ENCODE measurements at regions not wholly inside any gene's neighbourhood (a gene's known extent, or its start where the extent isn't known, plus 50 kb on each side); places are given as distances from the start of the nearest gene placed in this dataset.

GRCh38 chr3:139120086-139121056, 75.7 kb upstream of the PRR23C start:
- no peaks in the 10 kb centered on the region for H3K36me3 ChIP-seq (ENCODE audit: control insufficient read depth in 2 of 2, insufficient read depth in 2 of 2, low read length in 1 of 2)
- ATAC-seq: peak; percentile 63
- in situ Hi-C loops (cut with MboI): no loop called here

More at GRCh38 chr3:139120086-139121056, 75.7 kb upstream of the PRR23C start:
- no peak overlapping the region for H3K4me3 ChIP-seq
- no TSS peak for BruUV-seq (replicated peaks)
- intact Hi-C loops (cut with micrococcal nuclease; ENCODE audit: unreplicated experiment): no loop called here
- H3K79me2 ChIP-seq (ENCODE audit: control insufficient read depth, insufficient read depth, low read length): no peaks in the 10 kb centered on the region
- H3K27me3 ChIP-seq (replicated peaks in 1 of 2; ENCODE audit: control insufficient read depth in 2 of 2, insufficient read depth in 2 of 2, low read length in 1 of 2): no peaks in the 10 kb centered on the region
- no peak for DNase-seq (ENCODE audit: low read depth, low spot score)
- no peak overlapping the region for H3K27ac ChIP-seq (ENCODE audit: control insufficient read depth, insufficient read depth)
- no peaks in the 10 kb centered on the region for H3K9me3 ChIP-seq (replicated peaks; ENCODE audit: control insufficient read depth, insufficient read depth, low read length)
- TF ChIP-seq RUNX3 (IDR thresholded peaks at IDR 0.05; ENCODE audit: low read length): no peak
- no peak for TF ChIP-seq CHD1 (IDR thresholded peaks at IDR 0.05; ENCODE audit: low read depth, low read length)
- TF ChIP-seq ASH2L (IDR thresholded peaks at IDR 0.05; ENCODE audit: borderline replicate concordance, low read depth): no peak
- TF ChIP-seq BMI1 (IDR thresholded peaks at IDR 0.05; ENCODE audit: borderline replicate concordance): no peak
- no peak for TF ChIP-seq DPF2 (IDR thresholded peaks at IDR 0.05)
- no peak for TF ChIP-seq USF2 (IDR thresholded peaks at IDR 0.05; ENCODE audit: borderline replicate concordance, low read depth, low read length)
- no peak for TF ChIP-seq IRF4 (IDR thresholded peaks at IDR 0.05; ENCODE audit: low read depth, low read length)
- H2AFZ ChIP-seq (ENCODE audit: control insufficient read depth, low read depth, low read length): no peak overlapping the region
- no peaks in the 10 kb centered on the region for H3K4me1 ChIP-seq (ENCODE audit: control insufficient read depth, insufficient read depth, low read length)
- SMC1A ChIA-PET (ENCODE audit: uncharacterized antibody, unreplicated experiment): interaction anchor here (1.4 kb wide), 1 partner anchor 8 kb away, joined by 5 read pairs; no protein-coding TSS in a partner anchor
- CTCF ChIA-PET: interaction anchor here (0.8 to 2.3 kb wide), 2 partner anchors 8 to 9 kb away, joined by 4 to 10 read pairs; no protein-coding TSS in a partner anchor
- H4K20me1 ChIP-seq (ENCODE audit: control insufficient read depth, insufficient read depth): no peaks in the 10 kb centered on the region
- POLR2A ChIA-PET: no interaction called here
- no peak for FAIRE-seq
- WGBS (ENCODE audit: insufficient coverage, insufficient replicate concordance, low lambda C conversion rate, missing lambda C conversion rate): 6% methylated on average over 9 of the region's 9 CpGs
- no peak overlapping the region for H3K4me2 ChIP-seq (ENCODE audit: control insufficient read depth, insufficient read depth)
- no peak overlapping the region for H3K9ac ChIP-seq (ENCODE audit: control insufficient read depth, insufficient read depth, low read length)
- RAD21 ChIA-PET (ENCODE audit: unreplicated experiment): no interaction called here

Measured in GM12878 (cell line).